ENCODE measurements at regions not wholly inside any gene's neighbourhood (a gene's known extent, or its start where the extent isn't known, plus 50 kb on each side); places are given as distances from the start of the nearest gene placed in this dataset.

- intact Hi-C loops (cut with micrococcal nuclease; ENCODE audit: unreplicated experiment) (no loop called here), in situ Hi-C loops (cut with HindIII; ENCODE audit: low pct_unique_long_range_greater_than_20kb, low sequenced_read_pairs) (no loop called here)
- TF ChIP-seq POLR2AphosphoS5 (IDR thresholded peaks at IDR 0.05; ENCODE audit: low read depth, low read length) = no peak
- TF ChIP-seq TCF7L2 (IDR thresholded peaks at IDR 0.05; ENCODE audit: low read depth, low read length) = no peak
- TF ChIP-seq CTCF (IDR thresholded peaks at IDR 0.05) = no peak
- no peak for TF ChIP-seq REST (IDR thresholded peaks at IDR 0.05; ENCODE audit: insufficient read depth in 1 of 2, low read depth in 2 of 2, low read length in 1 of 2)
- TF ChIP-seq SIN3A (IDR thresholded peaks at IDR 0.05; ENCODE audit: borderline replicate concordance, insufficient read depth, low read depth, low read length) = no peak
- Histone ChIP-seq H3K4me3 (ENCODE audit: low read depth in 2 of 2, low read length in 2 of 2) (no peak overlapping the region), H3K27me3 (ENCODE audit: control insufficient read depth, insufficient read depth, low read length) (no peaks in the 10 kb centered on the region), H3K9me3 (ENCODE audit: control insufficient read depth, insufficient read depth, low read depth, low read length) (no peaks in the 10 kb centered on the region), H3K36me3 (ENCODE audit: control insufficient read depth, insufficient read depth, low read length) (no peaks in the 10 kb centered on the region), H3K27ac (ENCODE audit: low read length) (no peak overlapping the region), H3K4me1 (ENCODE audit: control insufficient read depth, insufficient read depth, low read length) (no peaks in the 10 kb centered on the region)
- DNase-seq (ENCODE audit: low read depth, low spot score) (no peak), ATAC-seq (no peak)
- ChIA-PET CTCF (no interaction called here), POLR2A (no interaction called here)
- no TSS peak for BruUV-seq (replicated peaks)
These were observed 114.8 kb downstream of the FAM76B start for GRCh38 chr11:95674657-95675358.

DNA sequence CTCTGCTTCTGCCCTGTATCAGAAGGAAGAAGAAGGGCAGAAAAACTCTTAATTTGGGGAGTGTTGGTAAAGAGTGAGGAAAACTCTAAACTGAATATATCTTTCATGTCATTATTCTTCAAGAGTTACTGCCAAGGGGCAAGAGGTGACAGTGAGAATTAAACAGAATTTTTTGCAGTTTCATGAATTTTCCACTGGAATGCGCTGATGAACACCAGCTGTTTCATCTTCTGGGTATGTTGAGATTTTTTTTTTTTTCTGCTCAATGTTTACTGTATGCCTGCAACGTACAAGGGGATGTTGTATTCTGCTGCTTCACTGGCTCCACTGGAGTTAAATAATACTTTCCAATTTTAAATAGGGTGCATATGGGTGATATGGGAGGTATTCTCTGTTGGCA lies 117.8 kb downstream of the FAM76B start:
- H3K36me3 ChIP-seq (ENCODE audit: control insufficient read depth, insufficient read depth, low read length) = no peaks in the 10 kb centered on the region
- no peaks in the 10 kb centered on the region for H3K27me3 ChIP-seq (ENCODE audit: control insufficient read depth, insufficient read depth, low read length)
- H3K9me3 ChIP-seq (ENCODE audit: control insufficient read depth, insufficient read depth, low read depth, low read length) = no peaks in the 10 kb centered on the region
- no peak overlapping the region for H3K27ac ChIP-seq (ENCODE audit: low read length)
- no peak for TF ChIP-seq REST (IDR thresholded peaks at IDR 0.05; ENCODE audit: insufficient read depth in 1 of 2, low read depth in 2 of 2, low read length in 1 of 2)
- TF ChIP-seq TCF7L2 (IDR thresholded peaks at IDR 0.05; ENCODE audit: low read depth, low read length) = no peak
- TF ChIP-seq POLR2AphosphoS5 (IDR thresholded peaks at IDR 0.05; ENCODE audit: low read depth, low read length) = no peak
- no peak for TF ChIP-seq CTCF (IDR thresholded peaks at IDR 0.05)
- TF ChIP-seq SIN3A (IDR thresholded peaks at IDR 0.05; ENCODE audit: borderline replicate concordance, insufficient read depth, low read depth, low read length) = no peak
- H3K4me1 ChIP-seq (ENCODE audit: control insufficient read depth, insufficient read depth, low read length) = no peaks in the 10 kb centered on the region
- CTCF ChIA-PET = no interaction called here
- in situ Hi-C loops (cut with HindIII; ENCODE audit: low pct_unique_long_range_greater_than_20kb, low sequenced_read_pairs) = no loop called here
- no peak overlapping the region for H3K4me3 ChIP-seq (ENCODE audit: low read depth in 2 of 2, low read length in 2 of 2)
- no peak for DNase-seq (ENCODE audit: low read depth, low spot score)
- intact Hi-C loops (cut with micrococcal nuclease; ENCODE audit: unreplicated experiment) = no loop called here
- BruUV-seq (replicated peaks) = no TSS peak
- no peak for ATAC-seq
- POLR2A ChIA-PET = interaction anchor here (0.6 kb wide), 1 partner anchor 372 kb away, joined by 6 read pairs; no protein-coding TSS in a partner anchor

Measured in Panc1 (cell line).